Omental fat pad (tissue), 3 donors: ENCODE measurements at regions not wholly inside any gene's neighbourhood (a gene's known extent, or its start where the extent isn't known, plus 50 kb on each side); places are given as distances from the start of the nearest gene placed in this dataset.
A peak's percentile ranks its signal among the peaks of the same experiment; 100 is the strongest.

Experiments used
- ATAC-seq: fragments of 150-250 bp; one replicate; pipeline ENCODE4 v1.9.1; 2016; ENCODE audit warnings: mild to moderate bottlenecking, moderate library complexity; ENCODE audit not compliant: low FRiP score
- DNase-seq: peaks from one replicate; pipeline ENCODE4 v3.0.0-alpha.2; 2019; ENCODE audit warnings: low spot score
- CTCF ChIP-seq, 3 donors: fragments of 450-650 bp; IDR thresholded peaks; one replicate each; pipeline ENCODE4 v1.5.1; 2016 to 2017; ENCODE audit warnings: antibody characterized with exemption in 3 of 3, mild to moderate bottlenecking in 3 of 3, moderate library complexity in 2 of 3

- no peak for ATAC-seq
- no peak for DNase-seq
- TF ChIP-seq CTCF (IDR thresholded peaks at IDR 0.05), result no peak
Measured at GRCh38 chr15:95284933-95285421, 1045.5 kb upstream of the NR2F2 start.

GRCh38 chr15:95286352-95286880 lies 1044.1 kb upstream of the NR2F2 start:
- TF ChIP-seq CTCF (IDR thresholded peaks at IDR 0.05), result no peak
- ATAC-seq, result no peak
- no peak for DNase-seq

DNA sequence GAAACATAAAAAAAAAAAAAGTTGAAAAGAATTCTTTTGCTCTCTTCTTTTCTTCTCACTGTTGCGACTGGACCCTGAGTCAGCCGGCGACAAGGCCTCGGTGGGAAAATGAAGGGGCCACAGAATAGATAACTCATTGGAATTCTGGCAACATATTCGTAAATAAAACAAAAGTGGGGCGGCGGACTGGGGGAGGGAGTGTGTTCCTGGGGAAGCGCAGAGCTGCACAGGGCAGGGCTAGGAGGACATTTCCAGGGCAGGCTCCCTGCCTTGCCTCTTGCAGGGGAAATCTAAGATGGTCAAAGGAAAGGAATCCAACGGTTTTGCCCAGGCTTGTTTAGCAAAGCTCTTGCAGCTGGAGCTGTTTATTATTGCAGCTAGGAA lies 1042.8 kb upstream of the NR2F2 start:
- TF ChIP-seq CTCF (IDR thresholded peaks at IDR 0.05), result no peak
- ATAC-seq (no peak), DNase-seq (no peak)

- no peak for DNase-seq
- no peak for TF ChIP-seq CTCF (IDR thresholded peaks at IDR 0.05)
- ATAC-seq, result no peak
Measured at GRCh38 chr15:95288626-95289025, 1041.9 kb upstream of the NR2F2 start.

DNA sequence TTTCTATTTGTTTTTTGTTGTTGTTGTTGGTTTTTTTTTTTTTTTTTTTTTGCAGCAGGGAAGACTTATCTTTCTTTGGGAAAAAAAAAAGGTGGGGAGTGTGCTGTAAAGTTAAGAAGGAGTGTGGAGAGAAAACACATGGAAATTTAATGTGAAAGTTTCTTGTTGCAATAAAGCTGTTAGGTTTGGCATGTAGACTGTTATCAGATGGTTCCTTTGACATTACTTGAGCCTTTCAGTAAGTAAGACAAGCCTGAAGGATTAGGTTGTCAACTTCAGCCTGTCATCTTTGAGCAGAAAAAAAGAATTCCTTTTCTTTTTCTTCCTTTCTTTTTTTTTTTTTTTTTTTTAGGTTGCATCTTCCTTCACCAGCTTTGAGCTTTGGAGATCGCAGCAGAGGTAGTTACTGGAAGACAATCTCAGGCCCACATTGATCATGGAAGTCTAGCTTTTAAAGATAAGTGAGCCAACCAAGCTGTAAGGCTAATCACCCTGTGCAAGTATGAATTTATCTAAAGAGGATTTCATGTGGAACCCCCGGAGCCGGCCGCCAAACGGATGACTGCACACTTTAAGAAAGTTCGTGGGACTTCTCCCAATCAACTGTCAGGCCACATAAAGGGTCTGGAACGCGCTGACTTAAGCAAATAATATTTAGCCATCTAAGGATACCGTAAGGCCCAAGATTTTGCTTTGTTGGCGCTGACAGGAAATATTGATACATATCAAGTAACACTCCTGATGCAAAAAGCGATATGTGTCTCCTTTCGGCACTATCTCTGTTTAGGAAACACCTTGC lies 1040.1 kb upstream of the NR2F2 start:
- TF ChIP-seq CTCF (IDR thresholded peaks at IDR 0.05), result no peak
- DNase-seq, result no peak
- ATAC-seq, result no peak

GRCh38 chr15:95291898-95292472 lies 1038.5 kb upstream of the NR2F2 start:
- TF ChIP-seq CTCF (IDR thresholded peaks at IDR 0.05), result peak in 1 of 3 donors; percentile 7
- DNase-seq (no peak), ATAC-seq (no peak)
